WI38 (cell line): ENCODE measurements at regions not wholly inside any gene's neighbourhood (a gene's known extent, or its start where the extent isn't known, plus 50 kb on each side); places are given as distances from the start of the nearest gene placed in this dataset.

Source experiments
- H3K4me3 ChIP-seq: 2 replicates; pipeline ENCODE4 v1.5.1; 2011; ENCODE audit warnings: low read depth, mild to moderate bottlenecking, control low read depth, low read length
- CTCF ChIP-seq: IDR thresholded peaks from 2 replicates; pipeline ENCODE4 v1.5.1; 2012; ENCODE audit warnings: low read depth, mild to moderate bottlenecking, control low read depth, low read length

- no peak overlapping the region for H3K4me3 ChIP-seq
- no peak for TF ChIP-seq CTCF
Observed at GRCh38 chr20:22074635-22075034, 369.2 kb downstream of the PAX1 start.

- TF ChIP-seq CTCF = no peak
- no peak overlapping the region for H3K4me3 ChIP-seq
Observed at GRCh38 chr20:22071841-22072240, 366.4 kb downstream of the PAX1 start.

- no peak overlapping the region for H3K4me3 ChIP-seq
- TF ChIP-seq CTCF = no peak
Observed at GRCh38 chr20:22070610-22071058, 365.2 kb downstream of the PAX1 start.

- no peak overlapping the region for H3K4me3 ChIP-seq
- TF ChIP-seq CTCF = no peak
Observed at GRCh38 chr20:22063753-22064152, 358.3 kb downstream of the PAX1 start.

GRCh38 chr20:22062874-22063273 lies 357.4 kb downstream of the PAX1 start:
- H3K4me3 ChIP-seq = no peak overlapping the region
- no peak for TF ChIP-seq CTCF

GRCh38 chr20:22060610-22061009 lies 355.1 kb downstream of the PAX1 start:
- TF ChIP-seq CTCF = no peak
- H3K4me3 ChIP-seq = no peak overlapping the region

- TF ChIP-seq CTCF = no peak
Observed at GRCh38 chr20:22058746-22059145, 353.3 kb downstream of the PAX1 start.

More at GRCh38 chr20:22058746-22059145, 353.3 kb downstream of the PAX1 start:
- H3K4me3 ChIP-seq = no peak overlapping the region
